DMS153 (cell line): ENCODE measurements at regions not wholly inside any gene's neighbourhood (a gene's known extent, or its start where the extent isn't known, plus 50 kb on each side); places are given as distances from the start of the nearest gene placed in this dataset.
"Not testable (repeated sequence)": the region's sequence is repeated elsewhere in the genome, so short reads cannot be mapped to it uniquely, and the experiment has no call there.

ENCODE experiments used
- DNase-seq: peaks from one replicate; lab custom pipeline; 2025; lab: John Stamatoyannopoulos, UW

GRCh38 chr2:90293806-90294205, 1602.3 kb downstream of the RPIA start:
- not testable (repeated sequence) for DNase-seq

DNA sequence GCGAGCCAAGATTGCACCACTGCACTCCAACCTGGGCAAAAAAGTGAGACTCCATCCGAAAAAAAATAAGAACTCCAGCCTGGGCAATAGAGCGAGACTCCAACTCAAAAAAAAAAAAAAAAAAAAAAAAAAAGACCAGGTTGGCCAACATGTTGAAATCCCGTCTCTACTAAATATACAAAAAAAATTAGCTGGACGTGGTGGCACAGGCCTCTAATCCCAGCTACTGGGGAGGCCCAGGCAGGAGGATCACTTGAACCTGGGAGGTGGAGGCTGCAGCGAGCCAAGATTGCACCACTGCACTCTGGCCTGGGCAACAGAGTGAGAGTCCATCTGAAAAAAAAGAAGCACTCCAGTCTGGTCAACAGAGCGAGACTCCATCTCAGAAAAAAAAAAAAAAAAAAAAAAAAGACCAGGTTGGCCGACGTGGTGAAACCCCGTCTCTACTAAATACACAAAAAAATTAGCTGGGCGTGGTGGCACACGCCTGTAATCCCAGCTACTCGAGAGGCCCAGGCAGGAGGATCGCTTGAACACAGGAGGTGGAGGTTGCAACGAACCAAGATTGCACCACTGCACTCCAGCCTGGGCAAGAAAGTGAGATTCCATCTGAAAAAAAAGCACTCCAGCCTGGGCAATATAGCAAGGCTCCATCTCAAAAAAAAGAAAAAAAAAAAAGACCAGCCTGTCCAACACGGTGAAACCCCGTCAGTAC, 1603.7 kb downstream of the RPIA start:
- DNase-seq: not testable (repeated sequence)

DNA sequence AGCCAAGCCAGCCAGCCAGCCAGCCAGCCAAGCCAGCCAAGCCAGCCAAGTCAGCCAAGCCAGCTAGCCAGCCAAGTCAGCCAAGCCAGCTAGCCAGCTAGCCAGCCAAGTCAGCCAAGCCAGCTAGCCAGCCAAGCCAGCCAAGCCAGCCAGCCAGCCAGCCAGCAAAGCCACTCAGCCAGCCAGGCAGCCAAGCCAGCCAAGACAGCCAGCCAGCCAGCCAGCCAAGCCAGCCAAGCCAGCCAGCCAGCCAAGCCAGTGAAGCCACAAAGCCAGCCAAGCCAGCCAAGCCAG, 1605.0 kb downstream of the RPIA start:
- not testable (repeated sequence) for DNase-seq

- not testable (repeated sequence) for DNase-seq
These were observed 1606.2 kb downstream of the RPIA start for GRCh38 chr2:90297701-90298100.

DNA sequence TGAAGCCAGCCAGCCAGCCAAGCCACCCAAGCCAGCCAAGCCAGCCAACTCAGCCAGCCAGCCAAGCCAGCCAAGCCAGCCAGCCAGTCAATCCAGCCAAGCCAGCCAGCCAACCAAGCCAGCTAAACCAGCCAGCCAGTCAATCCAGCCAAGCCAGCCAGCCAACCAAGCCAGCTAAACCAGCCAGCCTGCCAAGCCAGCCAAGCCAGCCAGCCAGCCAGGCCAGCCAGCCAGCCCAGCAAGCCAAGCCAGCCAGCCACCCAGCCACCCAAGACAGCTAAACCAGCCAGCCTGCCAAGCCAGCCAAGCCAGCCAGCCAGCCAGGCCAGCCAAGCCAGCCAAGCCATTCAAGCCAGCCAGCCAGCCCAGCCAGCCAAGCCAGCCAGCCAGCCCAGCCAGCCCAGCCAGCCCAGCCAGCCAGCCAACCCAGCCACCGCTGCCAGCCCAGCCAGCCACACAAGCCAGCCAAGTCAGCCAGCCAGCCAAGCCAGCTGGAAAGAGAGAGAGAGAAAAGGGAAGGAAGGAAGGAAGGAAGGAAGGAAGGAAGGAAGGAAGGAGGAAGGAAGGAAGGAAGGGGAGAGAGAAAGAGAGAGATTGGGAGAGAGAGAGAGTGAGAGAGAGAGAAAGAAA, 1606.8 kb downstream of the RPIA start:
- not testable (repeated sequence) for DNase-seq

- not testable (repeated sequence) for DNase-seq
These were observed 1607.5 kb downstream of the RPIA start for GRCh38 chr2:90298983-90299382.

DNA sequence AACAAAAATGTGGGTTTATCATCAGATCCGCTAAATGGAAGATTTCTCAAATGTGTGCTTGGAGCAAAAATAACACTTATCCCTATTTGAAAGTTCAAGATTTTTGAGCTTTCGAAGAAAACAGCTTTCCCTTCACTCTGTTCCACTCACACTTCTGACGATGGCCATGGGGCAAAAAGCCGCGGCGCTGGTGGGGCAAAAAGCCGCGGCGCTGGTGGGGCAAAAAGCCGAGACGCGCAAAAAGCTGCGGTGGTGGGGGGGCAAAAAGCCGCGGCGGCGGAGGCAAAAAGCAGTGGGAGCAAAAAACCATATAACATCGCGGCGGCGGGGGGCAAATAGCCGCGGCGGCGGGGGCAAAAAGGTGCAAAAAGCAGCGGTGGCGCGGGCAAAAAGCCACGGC, 1631.5 kb downstream of the RPIA start:
- not testable (repeated sequence) for DNase-seq

GRCh38 chr2:90323612-90324558, 1632.4 kb downstream of the RPIA start:
- not testable (repeated sequence) for DNase-seq

DNA sequence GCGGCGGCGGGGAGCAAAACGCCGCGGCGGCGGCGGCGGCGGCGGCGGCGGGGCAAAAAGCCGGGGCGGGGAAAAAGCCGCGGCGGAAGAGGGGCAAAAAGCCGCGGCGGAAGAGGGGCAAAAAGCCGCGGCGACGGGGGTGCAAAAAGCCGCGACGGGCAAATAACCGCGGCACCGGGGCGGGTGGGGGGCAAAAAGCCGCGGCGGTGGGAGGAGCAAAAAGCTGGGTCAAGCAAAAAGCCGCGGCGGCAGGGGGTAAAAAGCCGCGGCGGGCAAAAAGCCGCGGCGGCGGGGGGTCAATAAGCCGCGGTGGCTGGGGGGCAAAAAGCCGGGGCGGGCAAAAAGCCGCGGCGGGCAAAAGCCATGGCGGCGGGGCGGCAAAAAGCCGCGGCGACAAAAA, 1633.2 kb downstream of the RPIA start:
- not testable (repeated sequence) for DNase-seq

- DNase-seq: not testable (repeated sequence)
These were observed 1634.4 kb downstream of the RPIA start for GRCh38 chr2:90325796-90326353.

DNA sequence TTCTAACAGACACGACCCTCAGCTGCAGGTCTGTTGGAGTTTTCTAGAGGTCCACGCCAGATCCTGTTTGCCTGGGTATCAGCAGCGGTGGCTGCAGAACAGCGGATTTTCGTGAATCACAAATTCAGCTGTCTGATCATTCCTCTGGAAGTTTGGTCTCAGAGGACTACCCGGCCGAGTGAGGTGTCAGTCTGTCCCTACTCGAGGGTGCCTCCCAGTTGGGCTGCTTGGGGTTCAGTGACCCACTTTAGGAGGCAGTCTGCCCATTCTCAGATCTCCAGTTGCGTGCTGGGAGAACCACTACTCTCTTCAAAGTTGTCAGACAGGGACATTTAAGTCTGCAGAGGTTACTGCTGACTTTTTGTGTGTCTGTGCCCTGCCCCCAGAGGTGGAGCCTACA, 1664.1 kb downstream of the RPIA start:
- DNase-seq: not testable (repeated sequence)

DNA sequence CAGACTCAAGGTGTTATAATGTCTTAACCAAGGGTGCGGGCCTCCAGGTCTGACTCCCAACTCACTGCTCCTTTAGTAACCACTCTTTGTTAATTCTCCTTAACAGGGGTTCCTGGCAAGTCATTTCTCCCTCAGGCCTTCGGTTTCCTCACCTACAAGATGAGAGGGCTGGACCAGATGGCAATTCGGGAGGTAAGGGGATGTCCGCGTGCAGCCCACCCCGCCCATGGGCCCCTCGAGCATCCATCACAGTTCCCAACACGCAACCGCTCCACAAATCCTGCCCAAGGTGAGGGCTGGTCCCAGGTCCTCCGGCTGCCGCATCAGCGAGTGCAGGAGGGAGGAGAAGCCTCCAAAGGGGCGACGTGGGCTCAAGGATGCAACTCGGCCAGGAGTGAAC, 1667.9 kb downstream of the RPIA start:
- not testable (repeated sequence) for DNase-seq

DNA sequence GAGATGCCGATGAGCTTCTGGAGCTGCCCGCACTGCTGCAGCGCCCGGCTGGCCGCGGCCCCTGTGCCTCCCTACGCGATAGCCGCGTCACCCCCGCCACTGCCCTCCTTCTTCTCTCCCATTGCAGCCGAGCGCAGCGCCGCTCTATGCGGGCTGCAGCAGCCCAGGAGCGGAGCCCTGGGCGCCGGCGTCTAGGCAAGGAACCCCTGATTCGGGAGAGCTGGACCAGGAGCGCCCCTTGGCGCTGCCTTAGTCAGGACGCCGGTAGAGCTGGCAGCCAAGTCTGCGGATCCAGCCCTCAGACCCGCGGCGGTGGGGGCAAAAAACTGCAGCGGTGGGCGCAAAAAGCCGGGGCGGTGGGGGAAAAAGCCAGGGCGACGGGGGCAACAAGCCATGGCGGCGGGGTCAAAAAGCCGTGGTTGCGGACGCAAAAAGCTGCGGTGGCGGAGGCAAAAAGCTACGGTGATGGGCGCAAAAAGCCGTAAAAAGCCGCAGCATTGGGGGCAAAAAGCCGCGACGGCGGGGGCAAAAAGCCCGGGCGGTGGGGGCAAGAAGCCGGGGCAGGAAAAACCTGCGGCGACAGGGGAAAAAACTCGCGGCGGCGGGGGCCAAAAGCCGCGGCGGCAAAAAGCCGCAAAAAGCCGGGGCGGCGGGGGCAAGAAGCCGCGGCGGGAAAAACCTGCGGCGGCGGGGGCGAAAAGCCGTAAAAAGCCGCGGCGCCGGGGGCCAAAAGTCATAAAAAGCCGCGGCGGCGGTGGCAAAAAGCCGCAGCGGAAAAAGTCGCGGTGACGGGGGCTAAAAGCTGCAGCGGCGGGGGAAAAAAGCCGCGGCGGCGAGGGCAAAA, 1668.6 kb downstream of the RPIA start:
- DNase-seq: not testable (repeated sequence)

DNA sequence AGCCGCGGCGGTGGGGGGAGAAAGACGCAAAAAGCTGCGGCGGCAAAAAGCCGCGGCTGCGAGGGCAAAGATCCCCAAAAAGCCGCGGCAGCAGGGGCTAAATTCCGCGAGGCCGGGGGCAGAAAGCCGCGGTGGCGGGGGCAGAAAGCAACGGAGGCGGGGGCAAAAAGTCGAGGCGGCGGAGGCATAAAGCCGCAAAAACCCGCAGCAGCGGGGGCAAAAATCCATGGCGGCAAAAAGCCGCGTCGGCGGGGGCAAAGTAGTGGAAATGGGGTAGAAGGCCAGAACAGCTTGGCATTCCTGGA, 1669.2 kb downstream of the RPIA start:
- DNase-seq: not testable (repeated sequence)
